OCI-LY7 (cell line): ENCODE measurements at regions not wholly inside any gene's neighbourhood (a gene's known extent, or its start where the extent isn't known, plus 50 kb on each side); places are given as distances from the start of the nearest gene placed in this dataset.

Experiments used
- BruUV-seq: library from RNA; stranded (reverse); fragments of 400-500 nt; replicated peaks from 2 replicates; lab custom pipeline; 2021; lab: Mats Ljungman, UMichigan
- CTCF ChIA-PET: fragments of 300-600 bp; sonication (Branson Sonifier 250); formaldehyde crosslinking; loops from one replicate; lab custom pipeline; 2022; ENCODE audit warnings: antibody characterized with exemption; ENCODE audit not compliant: unreplicated experiment; lab: Charles Lee
- POLR2A ChIA-PET: fragments of 300-600 bp; sonication (Branson Sonifier 250); formaldehyde crosslinking; loops from one replicate; lab custom pipeline; 2022; ENCODE audit warnings: antibody characterized with exemption; lab: Charles Lee
- DNase-seq: peaks from one replicate; pipeline ENCODE4 v3.0.0-alpha.2; 2015; ENCODE audit warnings: low spot score
- H2AFZ ChIP-seq: fragments of 200-600 bp; sonication (generic), shearing (Covaris generic); 2 replicates; pipeline ENCODE4 v1.6.1; 2014; ENCODE audit warnings: mild to moderate bottlenecking, antibody characterized with exemption, low read length, moderate library complexity
- H3K27ac ChIP-seq: fragments of 200-600 bp; sonication (generic); 2 replicates; pipeline ENCODE4 v1.5.1; 2014; ENCODE audit warnings: mixed run types, low read depth, mild to moderate bottlenecking, moderate library complexity, low read length, inconsistent platforms; ENCODE audit not compliant: poor library complexity, severe bottlenecking
- H3K36me3 ChIP-seq: fragments of 200-600 bp; sonication (generic); 2 replicates; pipeline ENCODE4 v1.6.1; 2014; ENCODE audit warnings: mild to moderate bottlenecking, antibody characterized with exemption, low read length, moderate library complexity, mixed read lengths; ENCODE audit not compliant: insufficient read depth
- H3K4me1 ChIP-seq: fragments of 200-600 bp; sonication (generic); 2 replicates; pipeline ENCODE4 v1.5.1; 2014; ENCODE audit warnings: mild to moderate bottlenecking, low read length; ENCODE audit not compliant: insufficient read depth, poor library complexity, severe bottlenecking
- H3K4me2 ChIP-seq: fragments of 200-600 bp; sonication (generic); 2 replicates; pipeline ENCODE4 v1.6.1; 2014; ENCODE audit warnings: mild to moderate bottlenecking, low read length
- H3K4me3 ChIP-seq: fragments of 200-600 bp; sonication (generic); 2 replicates; pipeline ENCODE4 v1.5.1; 2014; ENCODE audit warnings: mild to moderate bottlenecking, low read depth, low read length; ENCODE audit not compliant: poor library complexity, severe bottlenecking
- H3K79me2 ChIP-seq: fragments of 200-600 bp; sonication (generic); 2 replicates; pipeline ENCODE4 v1.6.1; 2016; ENCODE audit warnings: low read depth, mild to moderate bottlenecking, low read length, moderate library complexity, mixed read lengths; ENCODE audit not compliant: insufficient read depth
- H3K9me2 ChIP-seq: fragments of 200-600 bp; sonication (generic); 2 replicates; pipeline ENCODE4 v1.6.1; 2016; ENCODE audit warnings: mild to moderate bottlenecking, low read length, mixed read lengths; ENCODE audit not compliant: insufficient read depth
- H3K9me3 ChIP-seq: fragments of 200-600 bp; sonication (generic); 2 replicates; pipeline ENCODE4 v1.6.1; 2014; ENCODE audit warnings: mild to moderate bottlenecking, mixed run types, low read length, mixed read lengths
- H4K20me1 ChIP-seq: fragments of 200-600 bp; sonication (generic); 2 replicates; pipeline ENCODE4 v1.6.1; 2014; ENCODE audit warnings: mild to moderate bottlenecking, antibody characterized with exemption, low read length, moderate library complexity, mixed read lengths; ENCODE audit not compliant: insufficient read depth
- CTCF ChIP-seq: fragments of 200-600 bp; sonication (generic); conservative IDR thresholded peaks from 2 replicates; pipeline ENCODE4 v1.5.1; 2014; ENCODE audit warnings: mild to moderate bottlenecking, antibody characterized with exemption, low read length, moderate library complexity, mixed read lengths
- EZH2phosphoT487 ChIP-seq: fragments of 200-600 bp; sonication (generic); IDR thresholded peaks from 2 replicates; pipeline ENCODE4 v1.6.1; 2018; ENCODE audit warnings: low read depth, borderline replicate concordance, mild to moderate bottlenecking, mixed run types, antibody characterized with exemption, low read length, moderate library complexity, mixed read lengths
- intact Hi-C: fragments of 100-400 bp; cut with micrococcal nuclease; formaldehyde crosslinking; loops from one replicate; pipeline ENCODE4 v1.10.0; 2022; ENCODE audit not compliant: unreplicated experiment

DNA sequence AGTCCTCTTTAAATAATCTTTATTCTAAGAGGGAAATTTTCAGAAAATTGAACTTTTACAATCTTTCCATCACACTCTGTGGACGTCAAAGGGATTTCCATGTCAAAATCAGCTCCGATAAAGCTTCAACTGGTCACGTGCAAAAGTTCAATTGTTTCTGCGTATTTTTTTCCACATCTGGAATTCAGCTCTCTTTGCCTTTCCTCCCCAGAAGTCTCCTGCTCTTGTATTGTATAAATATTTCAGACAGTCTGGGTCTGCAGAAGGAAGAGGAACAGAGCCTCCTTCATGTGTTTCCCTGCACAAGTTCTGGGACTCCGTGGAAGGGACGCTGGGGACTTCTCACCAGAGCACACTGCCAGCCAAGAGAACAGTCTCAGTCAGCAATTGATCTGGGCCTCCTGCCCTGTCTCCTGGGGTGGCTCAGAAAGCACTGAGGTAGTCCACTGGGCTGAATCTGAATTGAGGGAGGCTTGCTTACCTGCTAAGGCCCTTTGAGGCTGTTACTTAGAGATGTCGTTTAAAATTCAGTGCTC, 251.5 kb downstream of the TFCP2L1 start:
- no peaks in the 10 kb centered on the region for H3K4me1 ChIP-seq
- no peaks in the 10 kb centered on the region for H3K79me2 ChIP-seq
- H3K27ac ChIP-seq: no peak overlapping the region
- no peak overlapping the region for H3K4me2 ChIP-seq
- no peak overlapping the region for H3K4me3 ChIP-seq
- H4K20me1 ChIP-seq: no peaks in the 10 kb centered on the region
- CTCF ChIA-PET: no interaction called here
- no peaks in the 10 kb centered on the region for H3K9me3 ChIP-seq
- BruUV-seq: no TSS peak
- no peak for TF ChIP-seq EZH2phosphoT487
- intact Hi-C loops: no loop called here
- H2AFZ ChIP-seq: no peak overlapping the region
- no peak for DNase-seq
- no peaks in the 10 kb centered on the region for H3K9me2 ChIP-seq
- POLR2A ChIA-PET: no interaction called here
- no peaks in the 10 kb centered on the region for H3K36me3 ChIP-seq

DNA sequence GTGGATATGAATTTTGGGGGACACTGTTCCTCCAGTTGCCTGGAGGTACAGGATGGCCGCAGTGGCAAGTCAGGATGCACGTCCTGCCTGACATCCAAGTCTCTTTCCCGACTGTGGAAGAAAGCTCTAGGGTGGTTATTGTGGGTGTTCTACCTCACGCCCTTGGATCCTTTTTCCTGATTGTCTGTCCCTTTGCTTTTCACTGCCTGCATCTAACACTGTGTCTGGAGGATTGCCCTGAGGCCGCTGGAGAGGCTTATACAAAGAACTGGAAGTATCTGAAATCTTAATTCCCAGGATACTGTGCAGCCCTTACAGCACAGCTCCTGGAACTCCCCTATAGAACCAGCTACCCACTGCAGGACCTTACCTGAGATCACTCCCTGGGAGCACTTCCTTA, 250.5 kb downstream of the TFCP2L1 start:
- Histone ChIP-seq H3K27ac (no peak overlapping the region), H3K9me3 (no peaks in the 10 kb centered on the region), H2AFZ (no peak overlapping the region), H3K36me3 (no peaks in the 10 kb centered on the region), H3K4me3 (no peak overlapping the region), H3K79me2 (no peaks in the 10 kb centered on the region), H4K20me1 (no peaks in the 10 kb centered on the region), H3K4me2 (no peak overlapping the region), H3K4me1 (no peaks in the 10 kb centered on the region), H3K9me2 (no peaks in the 10 kb centered on the region)
- DNase-seq: no peak
- TF ChIP-seq EZH2phosphoT487 (no peak), CTCF (no peak)
- ChIA-PET CTCF (no interaction called here), POLR2A (no interaction called here)
- no TSS peak for BruUV-seq
- intact Hi-C loops: no loop called here

- Histone ChIP-seq H3K79me2 (no peaks in the 10 kb centered on the region), H3K9me3 (no peaks in the 10 kb centered on the region), H3K27ac (no peak overlapping the region), H3K9me2 (no peaks in the 10 kb centered on the region), H2AFZ (no peak overlapping the region), H3K36me3 (no peaks in the 10 kb centered on the region), H3K4me1 (no peaks in the 10 kb centered on the region), H3K4me2 (no peak overlapping the region), H4K20me1 (no peaks in the 10 kb centered on the region), H3K4me3 (no peak overlapping the region)
- intact Hi-C loops: no loop called here
- CTCF ChIA-PET: no interaction called here
- no TSS peak for BruUV-seq
- TF ChIP-seq CTCF (no peak), EZH2phosphoT487 (no peak)
- DNase-seq: no peak
- POLR2A ChIA-PET: no interaction called here
Measured at GRCh38 chr2:121036226-121036692, 248.7 kb downstream of the TFCP2L1 start.
